CD4-positive, CD25-positive, alpha-beta regulatory T cell (primary cell): ENCODE measurements at regions not wholly inside any gene's neighbourhood (a gene's known extent, or its start where the extent isn't known, plus 50 kb on each side); places are given as distances from the start of the nearest gene placed in this dataset.

Source experiments
- ATAC-seq, 2 donors: fragments of 150-1000 bp; cut with Tn5 transposase; one replicate each; pipeline ENCODE4 v1.10.0; 2021; ENCODE audit warnings: low read depth in 2 of 2, moderate number of reproducible peaks in 2 of 2, moderate library complexity in 1 of 2
- DNase-seq, 3 donors: peaks; one replicate each; pipeline versions ENCODE4 v3.0.0 to v3.0.0-alpha.2; 2012 to 2022; ENCODE audit warnings: mixed read lengths in 1 of 3
- H3K27ac ChIP-seq: one replicate; pipeline ENCODE4 v1.7.0; 2013; ENCODE audit warnings: mild to moderate bottlenecking, low read length; ENCODE audit not compliant: insufficient read depth, poor library complexity, severe bottlenecking
- H3K27me3 ChIP-seq: one replicate; pipeline ENCODE4 v1.7.0; 2013; ENCODE audit warnings: low read length; ENCODE audit not compliant: control insufficient read depth, insufficient read depth
- H3K36me3 ChIP-seq: one replicate; pipeline ENCODE4 v1.7.0; 2013; ENCODE audit warnings: mild to moderate bottlenecking, low read length, moderate library complexity; ENCODE audit not compliant: control insufficient read depth, insufficient read depth
- H3K4me1 ChIP-seq: 2 replicates; pipeline ENCODE4 v1.7.0; 2013; ENCODE audit warnings: mild to moderate bottlenecking, low read length; ENCODE audit not compliant: insufficient read depth, control insufficient read depth, poor library complexity, severe bottlenecking
- H3K4me3 ChIP-seq: one replicate; pipeline ENCODE4 v1.7.0; 2013; ENCODE audit warnings: low read depth, mild to moderate bottlenecking, low read length, moderate library complexity
- H3K9me3 ChIP-seq, 2 experiments: 1 replicate in 1 of 2; 2 replicates in 1 of 2; pipeline ENCODE4 v1.7.0; 2013; ENCODE audit warnings: low read length in 2 of 2, mild to moderate bottlenecking in 1 of 2, moderate library complexity in 1 of 2; ENCODE audit not compliant: control insufficient read depth in 2 of 2
- H3K27ac Mint-ChIP-seq, 3 donors: one replicate each; pipeline ENCODE4 v1.8.0; 2020 to 2022; ENCODE audit warnings: mild to moderate bottlenecking in 3 of 3, mixed read lengths in 3 of 3, moderate library complexity in 2 of 3
- H3K27me3 Mint-ChIP-seq: one replicate; pipeline ENCODE4 v1.8.0; 2022; ENCODE audit warnings: mild to moderate bottlenecking, mixed read lengths
- H3K36me3 Mint-ChIP-seq: one replicate; pipeline ENCODE4 v1.8.0; 2020; ENCODE audit warnings: mixed read lengths
- H3K4me1 Mint-ChIP-seq, 4 donors: one replicate each; pipeline ENCODE4 v1.8.0; 2020 to 2022; ENCODE audit warnings: mixed read lengths in 4 of 4, mild to moderate bottlenecking in 1 of 4
- H3K4me3 Mint-ChIP-seq, 4 donors: one replicate each; pipeline ENCODE4 v1.8.0; 2020 to 2022; ENCODE audit warnings: mild to moderate bottlenecking in 4 of 4, mixed read lengths in 4 of 4, moderate library complexity in 3 of 4
- H3K9me3 Mint-ChIP-seq, 7 donors: one replicate each; pipeline ENCODE4 v1.8.0; 2020 to 2022; ENCODE audit warnings: mixed read lengths in 7 of 7, mild to moderate bottlenecking in 3 of 7, moderate library complexity in 2 of 7

- no peak overlapping the region for H3K27ac ChIP-seq
- H3K27me3 Mint-ChIP-seq = no peaks in the 10 kb centered on the region
- no peaks in the 10 kb centered on the region for H3K9me3 ChIP-seq
- H3K4me3 Mint-ChIP-seq = no peak overlapping the region
- no peaks in the 10 kb centered on the region for H3K36me3 ChIP-seq
- DNase-seq (no peak), ATAC-seq (no peak)
- no peaks in the 10 kb centered on the region for H3K4me1 ChIP-seq
- no peaks in the 10 kb centered on the region for H3K27me3 ChIP-seq
- no peak overlapping the region for H3K27ac Mint-ChIP-seq
- no peak overlapping the region for H3K4me3 ChIP-seq
- H3K36me3 Mint-ChIP-seq = no peaks in the 10 kb centered on the region
- H3K9me3 Mint-ChIP-seq = peaks cover 0 to 2% (median 0%) of the 10 kb centered on the region in 7 donors
- H3K4me1 Mint-ChIP-seq = no peaks in the 10 kb centered on the region
Measured at GRCh38 chr3:193798051-193798450, 205.0 kb downstream of the OPA1 start.

GRCh38 chr3:193800138-193801043, 207.4 kb downstream of the OPA1 start:
- Histone ChIP-seq H3K36me3 (no peaks in the 10 kb centered on the region), H3K27ac (no peak overlapping the region), H3K4me3 (no peak overlapping the region), H3K9me3 (no peaks in the 10 kb centered on the region), H3K4me1 (no peaks in the 10 kb centered on the region), H3K27me3 (no peaks in the 10 kb centered on the region)
- ATAC-seq = no peak
- no peaks in the 10 kb centered on the region for H3K27me3 Mint-ChIP-seq
- H3K4me3 Mint-ChIP-seq = no peak overlapping the region
- H3K9me3 Mint-ChIP-seq = no peaks in the 10 kb centered on the region
- DNase-seq = no peak
- H3K36me3 Mint-ChIP-seq = no peaks in the 10 kb centered on the region
- H3K27ac Mint-ChIP-seq = peak overlapping the region in 1 of 3 donors; percentile 57
- H3K4me1 Mint-ChIP-seq = no peaks in the 10 kb centered on the region

- H3K27me3 ChIP-seq = no peaks in the 10 kb centered on the region
- no peaks in the 10 kb centered on the region for H3K4me1 ChIP-seq
- Mint-ChIP-seq H3K27ac (peak overlapping the region in 1 of 3 donors; percentile 57), H3K27me3 (no peaks in the 10 kb centered on the region), H3K4me1 (no peaks in the 10 kb centered on the region), H3K36me3 (no peaks in the 10 kb centered on the region), H3K9me3 (no peaks in the 10 kb centered on the region), H3K4me3 (no peak overlapping the region)
- ATAC-seq (no peak), DNase-seq (no peak)
- no peaks in the 10 kb centered on the region for H3K9me3 ChIP-seq
- H3K4me3 ChIP-seq = no peak overlapping the region
- no peaks in the 10 kb centered on the region for H3K36me3 ChIP-seq
- no peak overlapping the region for H3K27ac ChIP-seq
Measured at GRCh38 chr3:193801097-193801496, 208.1 kb downstream of the OPA1 start.

- no peak overlapping the region for H3K27ac Mint-ChIP-seq
- no peaks in the 10 kb centered on the region for H3K4me1 Mint-ChIP-seq
- H3K36me3 Mint-ChIP-seq = no peaks in the 10 kb centered on the region
- H3K9me3 Mint-ChIP-seq = no peaks in the 10 kb centered on the region
- Histone ChIP-seq H3K36me3 (no peaks in the 10 kb centered on the region), H3K27ac (no peak overlapping the region), H3K4me1 (no peaks in the 10 kb centered on the region), H3K9me3 (no peaks in the 10 kb centered on the region), H3K27me3 (no peaks in the 10 kb centered on the region), H3K4me3 (no peak overlapping the region)
- peaks cover 6% of the 10 kb centered on the region for H3K27me3 Mint-ChIP-seq
- no peak overlapping the region for H3K4me3 Mint-ChIP-seq
- ATAC-seq (no peak), DNase-seq (no peak)
Measured at GRCh38 chr3:193803288-193803687, 210.3 kb downstream of the OPA1 start.

- Histone ChIP-seq H3K9me3 (no peaks in the 10 kb centered on the region), H3K27me3 (no peaks in the 10 kb centered on the region), H3K36me3 (no peaks in the 10 kb centered on the region), H3K4me1 (no peaks in the 10 kb centered on the region), H3K4me3 (no peak overlapping the region), H3K27ac (no peak overlapping the region)
- H3K4me1 Mint-ChIP-seq = no peaks in the 10 kb centered on the region
- peaks cover 11% of the 10 kb centered on the region for H3K27me3 Mint-ChIP-seq
- H3K27ac Mint-ChIP-seq = no peak overlapping the region
- H3K4me3 Mint-ChIP-seq = no peak overlapping the region
- H3K9me3 Mint-ChIP-seq = no peaks in the 10 kb centered on the region
- no peak for DNase-seq
- ATAC-seq = no peak
- H3K36me3 Mint-ChIP-seq = no peaks in the 10 kb centered on the region
Measured at GRCh38 chr3:193805448-193805847, 212.4 kb downstream of the OPA1 start.

- no peaks in the 10 kb centered on the region for H3K9me3 ChIP-seq
- H3K4me3 ChIP-seq = no peak overlapping the region
- Mint-ChIP-seq H3K4me1 (no peaks in the 10 kb centered on the region), H3K27me3 (peaks cover 15% of the 10 kb centered on the region), H3K9me3 (peaks cover 0 to 1% (median 0%) of the 10 kb centered on the region in 7 donors), H3K27ac (no peak overlapping the region), H3K36me3 (no peaks in the 10 kb centered on the region), H3K4me3 (no peak overlapping the region)
- no peaks in the 10 kb centered on the region for H3K27me3 ChIP-seq
- H3K36me3 ChIP-seq = no peaks in the 10 kb centered on the region
- no peaks in the 10 kb centered on the region for H3K4me1 ChIP-seq
- DNase-seq (no peak), ATAC-seq (no peak)
- no peak overlapping the region for H3K27ac ChIP-seq
Measured at GRCh38 chr3:193808317-193808716, 215.3 kb downstream of the OPA1 start.

GRCh38 chr3:193809106-193809505, 216.1 kb downstream of the OPA1 start:
- H3K4me1 Mint-ChIP-seq = no peaks in the 10 kb centered on the region
- no peak for ATAC-seq
- H3K27me3 ChIP-seq = no peaks in the 10 kb centered on the region

More at GRCh38 chr3:193809106-193809505, 216.1 kb downstream of the OPA1 start:
- no peaks in the 10 kb centered on the region for H3K36me3 ChIP-seq
- H3K4me3 ChIP-seq = no peak overlapping the region
- Mint-ChIP-seq H3K27me3 (peaks cover 15% of the 10 kb centered on the region), H3K4me3 (no peak overlapping the region), H3K27ac (no peak overlapping the region), H3K9me3 (peaks cover 0 to 1% (median 0%) of the 10 kb centered on the region in 7 donors), H3K36me3 (no peaks in the 10 kb centered on the region)
- H3K27ac ChIP-seq = no peak overlapping the region
- DNase-seq = no peak
- H3K9me3 ChIP-seq = no peaks in the 10 kb centered on the region
- no peaks in the 10 kb centered on the region for H3K4me1 ChIP-seq
